Panc1 (cell line): ENCODE measurements at regions not wholly inside any gene's neighbourhood (a gene's known extent, or its start where the extent isn't known, plus 50 kb on each side); places are given as distances from the start of the nearest gene placed in this dataset.

Source experiments
- CTCF ChIP-seq: fragments of 450-650 bp; IDR thresholded peaks from 2 replicates; pipeline ENCODE4 v1.5.1; 2017; ENCODE audit warnings: mild to moderate bottlenecking
- POLR2AphosphoS5 ChIP-seq: IDR thresholded peaks from 2 replicates; pipeline ENCODE4 v1.6.1; 2012; ENCODE audit warnings: mild to moderate bottlenecking, low read depth, low read length, moderate library complexity
- REST ChIP-seq, 2 experiments: IDR thresholded peaks; 2 replicates each; pipeline ENCODE4 v1.6.1; 2011 to 2012; ENCODE audit warnings: low read depth in 2 of 2, control low read depth in 1 of 2, low read length in 1 of 2, mild to moderate bottlenecking in 1 of 2, moderate library complexity in 1 of 2; ENCODE audit not compliant: insufficient read depth in 1 of 2
- SIN3A ChIP-seq: IDR thresholded peaks from 2 replicates; pipeline ENCODE4 v1.6.1; 2012; ENCODE audit warnings: low read depth, mild to moderate bottlenecking, low read length, moderate library complexity, borderline replicate concordance; ENCODE audit not compliant: insufficient read depth

GRCh38 chr4:179858221-179858620 is 2385.0 kb upstream of the TENM3 start:
- TF ChIP-seq SIN3A: no peak
- no peak for TF ChIP-seq CTCF
- TF ChIP-seq POLR2AphosphoS5: no peak
- no peak for TF ChIP-seq REST (IDR thresholded peaks at IDR 0.05; ENCODE audit: insufficient read depth in 1 of 2, low read depth in 2 of 2, low read length in 1 of 2)
